IPS-20b (cell line): ENCODE measurements at regions not wholly inside any gene's neighbourhood (a gene's known extent, or its start where the extent isn't known, plus 50 kb on each side); places are given as distances from the start of the nearest gene placed in this dataset.

ENCODE experiments used
- H3K27ac ChIP-seq: one replicate; pipeline ENCODE4 v1.5.1; 2013; ENCODE audit warnings: low read length
- H3K27me3 ChIP-seq: 2 replicates; pipeline ENCODE4 v1.6.1; 2013; ENCODE audit warnings: mild to moderate bottlenecking, low read length, inconsistent platforms; ENCODE audit not compliant: insufficient read depth
- H3K36me3 ChIP-seq: 2 replicates; pipeline ENCODE4 v1.6.1; 2013; ENCODE audit warnings: low read depth, mild to moderate bottlenecking, inconsistent platforms, low read length, moderate library complexity; ENCODE audit not compliant: insufficient read depth
- H3K4me1 ChIP-seq: 2 replicates; pipeline ENCODE4 v1.6.1; 2013; ENCODE audit warnings: mild to moderate bottlenecking, control low read depth, inconsistent platforms, low read length, moderate library complexity; ENCODE audit not compliant: insufficient read depth
- H3K4me3 ChIP-seq: 2 replicates; pipeline ENCODE4 v1.5.1; 2013; ENCODE audit warnings: mild to moderate bottlenecking, low read length, inconsistent platforms
- H3K9ac ChIP-seq: 2 replicates; pipeline ENCODE4 v1.6.1; 2013; ENCODE audit warnings: low read depth, mild to moderate bottlenecking, inconsistent platforms, low read length, moderate library complexity
- H3K9me3 ChIP-seq: 2 replicates; pipeline ENCODE4 v1.6.1; 2013; ENCODE audit warnings: mild to moderate bottlenecking, low read depth, low read length, inconsistent platforms; ENCODE audit not compliant: insufficient read depth

DNA sequence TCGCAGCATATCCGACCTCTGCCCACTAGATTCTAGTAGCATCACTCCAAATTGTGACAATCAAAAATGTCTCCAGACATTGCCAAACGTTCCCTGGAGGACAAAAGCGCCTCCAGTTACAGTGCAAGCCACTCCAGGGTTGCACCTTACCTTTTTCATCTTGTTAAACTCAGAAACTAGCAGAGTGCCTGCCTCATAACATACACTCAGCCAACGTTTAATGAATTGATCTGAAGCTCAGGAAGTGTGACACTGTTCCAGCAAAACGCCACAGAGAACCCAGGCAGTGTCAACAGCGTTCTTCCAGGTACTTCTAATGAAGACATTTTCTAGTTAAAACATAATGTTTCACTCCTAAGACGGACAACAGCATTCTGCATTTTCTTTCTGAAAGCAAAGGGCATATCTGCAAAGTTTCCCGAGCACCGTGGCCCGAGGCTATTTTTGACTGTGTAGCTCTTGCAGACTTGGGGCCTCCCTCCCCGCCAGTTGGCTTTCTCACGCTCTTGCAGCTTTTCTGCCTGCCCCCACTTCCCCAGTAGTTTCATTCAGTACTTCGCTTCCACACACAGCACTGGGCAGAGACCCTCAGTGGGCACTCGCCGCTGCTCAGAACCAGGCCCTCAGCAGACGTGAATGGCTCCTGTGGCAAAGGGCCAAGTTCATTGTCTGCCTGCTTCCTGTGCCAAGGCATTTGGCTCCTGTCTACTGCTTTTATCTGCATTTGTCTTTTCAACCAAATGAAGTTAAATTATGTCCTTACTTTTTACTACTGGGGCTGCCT is 133.4 kb upstream of the TTC29 start:
- Histone ChIP-seq H3K9ac (no peak overlapping the region), H3K27ac (no peak overlapping the region), H3K4me1 (0 out of 2 replicates have a peak, but pooled peaks cover 2% of the 10 kb centered on the region), H3K9me3 (no peaks in the 10 kb centered on the region), H3K36me3 (no peaks in the 10 kb centered on the region), H3K4me3 (no peak overlapping the region), H3K27me3 (no peaks in the 10 kb centered on the region)

DNA sequence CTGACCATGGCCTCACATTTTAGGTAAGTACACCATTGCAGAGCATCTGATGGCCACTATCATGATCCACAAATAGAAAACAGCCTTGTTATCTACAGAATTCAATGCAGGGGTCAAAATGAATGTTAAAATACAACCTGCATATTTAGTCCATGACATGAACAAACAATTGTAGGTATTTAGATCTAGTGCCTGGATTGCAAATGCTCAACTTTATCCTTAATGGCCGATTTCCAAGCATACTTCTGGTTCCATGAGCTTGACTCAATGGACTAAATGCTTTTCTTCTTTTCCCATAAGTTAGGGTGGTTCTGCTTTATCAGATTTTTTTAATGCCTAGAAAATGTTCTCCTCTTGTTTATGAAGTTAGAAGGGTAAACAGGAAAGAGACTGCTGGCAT is 139.2 kb upstream of the TTC29 start:
- no peaks in the 10 kb centered on the region for H3K36me3 ChIP-seq

DNA sequence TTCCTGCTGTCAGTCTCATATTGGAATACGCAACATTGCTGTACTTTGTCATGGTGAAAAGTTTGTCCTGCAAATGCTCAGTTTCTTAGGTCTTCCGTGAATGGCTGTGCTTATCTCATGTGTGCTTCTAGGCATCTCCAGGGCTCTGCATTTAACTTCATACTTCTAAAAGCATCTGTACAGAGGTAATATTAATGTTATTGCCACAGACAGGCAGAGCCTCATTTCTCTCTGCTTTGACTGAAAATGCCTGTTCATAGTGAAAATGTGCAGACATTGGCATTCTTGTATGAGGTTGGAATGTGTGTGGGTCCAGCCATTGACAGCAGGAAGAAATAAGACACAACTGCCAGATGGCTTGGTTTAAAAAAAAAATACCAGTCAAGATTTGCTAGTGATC is 140.1 kb upstream of the TTC29 start:
- Histone ChIP-seq H3K27me3 (no peaks in the 10 kb centered on the region), H3K4me3 (no peak overlapping the region), H3K4me1 (no peaks in the 10 kb centered on the region), H3K27ac (no peak overlapping the region), H3K9me3 (no peaks in the 10 kb centered on the region), H3K9ac (no peak overlapping the region), H3K36me3 (no peaks in the 10 kb centered on the region)

More for the DNA sequence above, 139.2 kb upstream of the TTC29 start:
- no peak overlapping the region for H3K4me3 ChIP-seq
- H3K9ac ChIP-seq: no peak overlapping the region
- H3K27ac ChIP-seq: no peak overlapping the region
- no peaks in the 10 kb centered on the region for H3K9me3 ChIP-seq
- H3K4me1 ChIP-seq: no peaks in the 10 kb centered on the region
- H3K27me3 ChIP-seq: no peaks in the 10 kb centered on the region

DNA sequence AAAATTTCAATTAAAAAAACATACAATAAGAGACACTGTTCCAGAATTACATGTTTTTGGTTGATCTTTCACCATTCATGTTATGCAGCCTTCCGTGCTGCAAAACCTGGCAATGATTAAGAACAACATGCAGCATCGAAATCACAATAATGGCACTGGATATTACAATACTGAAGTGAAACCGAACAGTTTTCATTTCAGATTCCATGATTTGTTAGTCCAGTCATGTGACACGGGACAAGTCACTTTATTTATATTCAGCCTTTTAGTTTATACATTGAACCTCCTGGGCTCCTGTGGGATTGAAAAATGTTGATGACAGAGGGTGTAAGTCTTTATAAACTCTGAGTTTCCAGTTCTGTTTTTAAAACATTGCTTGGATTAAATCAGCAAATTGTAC is 142.5 kb upstream of the TTC29 start:
- H3K27me3 ChIP-seq: no peaks in the 10 kb centered on the region
- H3K27ac ChIP-seq: no peak overlapping the region
- no peaks in the 10 kb centered on the region for H3K9me3 ChIP-seq

DNA sequence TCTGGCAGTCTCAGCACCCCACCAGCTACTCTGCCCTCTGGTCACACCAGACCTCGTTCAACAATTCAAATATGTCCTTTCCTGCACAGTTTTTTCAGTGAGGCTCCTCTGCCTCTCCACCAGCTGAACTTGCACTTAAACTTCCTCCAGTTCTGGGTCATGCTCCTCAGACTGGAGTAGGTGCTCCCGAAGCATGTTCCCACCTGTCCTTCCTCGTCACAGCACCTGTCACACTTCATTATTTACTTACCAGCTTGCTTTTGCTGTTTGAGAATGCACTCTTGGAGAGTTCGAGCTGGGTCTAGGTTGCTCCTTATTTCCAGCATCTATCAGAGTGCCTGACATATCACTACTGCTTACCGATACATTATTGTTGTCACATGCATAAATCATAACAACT is 144.8 kb upstream of the TTC29 start:
- no peaks in the 10 kb centered on the region for H3K36me3 ChIP-seq
- no peaks in the 10 kb centered on the region for H3K27me3 ChIP-seq
- H3K9me3 ChIP-seq: no peaks in the 10 kb centered on the region

More for the DNA sequence above, 142.5 kb upstream of the TTC29 start:
- Histone ChIP-seq H3K4me1 (no peaks in the 10 kb centered on the region), H3K36me3 (no peaks in the 10 kb centered on the region), H3K9ac (no peak overlapping the region), H3K4me3 (no peak overlapping the region)

DNA sequence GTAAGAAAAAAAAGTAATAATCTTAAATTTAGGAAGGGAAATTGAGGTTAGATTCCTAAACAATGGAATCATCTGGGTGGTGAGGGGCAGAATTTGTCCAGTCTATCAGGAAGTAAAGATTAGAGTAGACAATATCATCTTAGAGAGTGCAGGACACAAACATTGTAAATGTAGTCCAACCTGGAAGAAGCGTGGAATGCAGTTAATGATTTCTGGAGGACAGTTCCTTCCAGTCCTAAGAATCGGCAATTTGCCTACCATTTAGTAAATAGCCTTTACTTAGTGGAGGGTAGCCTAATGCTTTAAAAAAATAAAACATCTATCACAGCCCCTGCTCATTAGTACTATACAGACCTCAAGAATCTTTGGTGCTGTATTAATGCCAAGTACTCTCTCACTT is 147.5 kb upstream of the TTC29 start:
- no peaks in the 10 kb centered on the region for H3K4me1 ChIP-seq
- H3K36me3 ChIP-seq: no peaks in the 10 kb centered on the region
- H3K9me3 ChIP-seq: no peaks in the 10 kb centered on the region
- H3K27me3 ChIP-seq: no peaks in the 10 kb centered on the region
- no peak overlapping the region for H3K27ac ChIP-seq
- no peak overlapping the region for H3K4me3 ChIP-seq
- no peak overlapping the region for H3K9ac ChIP-seq

More for the DNA sequence above, 144.8 kb upstream of the TTC29 start:
- Histone ChIP-seq H3K4me3 (no peak overlapping the region), H3K4me1 (no peaks in the 10 kb centered on the region), H3K27ac (no peak overlapping the region), H3K9ac (no peak overlapping the region)

- H3K9ac ChIP-seq: no peak overlapping the region
Measured at GRCh38 chr4:147094238-147094637, 148.6 kb upstream of the TTC29 start.

DNA sequence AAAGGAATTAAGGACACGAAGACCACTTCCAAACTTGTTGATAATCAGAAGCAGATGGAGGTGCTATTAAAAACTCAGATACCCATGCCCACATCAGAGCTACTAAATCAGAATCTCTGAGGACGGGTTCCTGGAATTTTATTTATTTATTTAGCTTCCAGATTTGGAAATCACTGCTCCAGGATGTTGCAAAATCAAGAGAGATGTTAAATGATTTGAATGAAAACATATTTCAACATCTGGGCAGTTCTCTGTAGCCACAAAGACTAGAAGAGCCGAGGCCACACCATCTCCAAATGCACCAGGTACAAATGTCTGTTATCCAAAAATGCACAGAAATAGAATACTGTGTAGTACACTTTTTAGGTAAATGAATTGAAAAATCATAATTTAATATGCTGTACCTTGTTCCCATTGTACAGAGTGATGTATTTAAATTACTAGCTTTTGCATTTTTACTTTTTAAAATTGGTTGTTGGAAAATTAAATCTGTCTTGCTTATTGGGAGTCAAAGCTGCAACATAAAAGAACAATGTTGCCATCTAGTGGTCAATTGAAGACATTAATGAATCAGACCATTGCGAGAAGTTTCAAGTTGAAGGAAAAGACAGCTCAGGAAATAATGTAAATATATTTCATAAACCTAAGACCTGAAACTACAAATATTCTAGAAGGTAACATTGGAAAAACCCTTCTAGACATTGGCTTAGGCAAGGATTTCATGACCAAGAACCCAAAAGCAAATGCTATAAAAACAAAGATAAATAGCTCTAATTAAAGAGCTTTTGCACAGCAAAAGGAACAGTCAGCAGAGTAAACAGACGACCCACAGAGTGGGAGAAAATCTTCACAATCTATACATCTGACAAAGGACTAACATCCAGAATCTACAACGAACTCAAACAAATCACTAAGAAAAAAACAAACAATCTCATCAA is 151.3 kb upstream of the TTC29 start:
- Histone ChIP-seq H3K9ac (no peak overlapping the region), H3K4me3 (no peak overlapping the region), H3K27me3 (no peaks in the 10 kb centered on the region), H3K27ac (no peak overlapping the region), H3K4me1 (no peaks in the 10 kb centered on the region), H3K9me3 (no peaks in the 10 kb centered on the region), H3K36me3 (no peaks in the 10 kb centered on the region)

More at GRCh38 chr4:147094238-147094637, 148.6 kb upstream of the TTC29 start:
- H3K9me3 ChIP-seq: no peaks in the 10 kb centered on the region
- H3K4me3 ChIP-seq: no peak overlapping the region
- H3K36me3 ChIP-seq: no peaks in the 10 kb centered on the region
- H3K27ac ChIP-seq: no peak overlapping the region
- H3K4me1 ChIP-seq: no peaks in the 10 kb centered on the region
- H3K27me3 ChIP-seq: no peaks in the 10 kb centered on the region

GRCh38 chr4:147101678-147102077 is 156.0 kb upstream of the TTC29 start:
- Histone ChIP-seq H3K4me1 (no peaks in the 10 kb centered on the region), H3K9me3 (no peaks in the 10 kb centered on the region), H3K4me3 (no peak overlapping the region), H3K27ac (no peak overlapping the region), H3K27me3 (no peaks in the 10 kb centered on the region), H3K36me3 (no peaks in the 10 kb centered on the region), H3K9ac (no peak overlapping the region)

DNA sequence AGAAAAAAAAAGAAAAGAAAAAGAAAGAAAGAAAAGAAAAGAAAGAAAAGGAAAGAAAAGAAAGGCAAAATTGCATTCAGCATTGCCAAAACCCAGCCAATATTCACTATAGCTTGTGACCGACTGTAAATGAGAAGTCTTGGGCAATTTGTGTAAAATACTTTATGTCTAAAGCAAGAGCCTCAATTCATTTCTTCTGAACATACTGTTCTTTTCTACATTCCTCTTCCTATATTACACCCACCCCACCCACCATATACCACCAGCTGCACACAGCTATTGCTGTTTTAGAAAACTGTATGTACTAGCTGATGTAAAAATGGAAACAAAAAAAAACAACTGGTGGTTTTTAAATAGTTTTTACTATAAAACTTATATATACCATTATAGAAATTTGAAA is 156.9 kb upstream of the TTC29 start:
- H3K9ac ChIP-seq: no peak overlapping the region
- no peak overlapping the region for H3K27ac ChIP-seq
- H3K4me3 ChIP-seq: no peak overlapping the region
- no peaks in the 10 kb centered on the region for H3K4me1 ChIP-seq
- no peaks in the 10 kb centered on the region for H3K9me3 ChIP-seq
- no peaks in the 10 kb centered on the region for H3K27me3 ChIP-seq
- no peaks in the 10 kb centered on the region for H3K36me3 ChIP-seq

DNA sequence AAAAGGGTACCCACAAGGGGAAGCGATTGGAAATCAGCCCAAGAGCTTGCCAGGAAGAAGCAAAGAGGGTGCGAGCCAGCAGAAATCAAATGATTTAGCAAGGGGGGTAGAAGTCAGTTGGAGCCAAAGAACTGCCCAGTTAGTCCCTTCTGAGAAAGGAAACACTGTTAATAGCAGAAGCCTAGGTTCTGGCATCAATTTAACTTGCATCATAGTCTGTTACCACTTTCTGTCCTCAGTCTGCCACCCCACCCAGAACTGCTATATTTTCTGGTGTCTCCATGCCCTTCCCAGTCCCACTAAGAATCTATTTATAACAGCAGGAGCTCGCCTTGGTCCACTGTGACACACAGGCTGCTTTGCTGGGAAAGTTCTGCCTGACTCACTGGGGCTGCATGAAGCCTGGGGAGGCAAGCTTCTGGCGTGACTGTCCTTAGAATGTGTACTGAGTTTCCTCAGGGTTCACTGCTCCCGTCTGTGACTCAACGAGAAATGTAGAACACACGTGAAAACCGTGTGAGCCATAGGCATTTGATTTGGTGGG is 157.8 kb upstream of the TTC29 start:
- Histone ChIP-seq H3K4me1 (no peaks in the 10 kb centered on the region), H3K27ac (no peak overlapping the region), H3K36me3 (no peaks in the 10 kb centered on the region), H3K9ac (no peak overlapping the region), H3K4me3 (no peak overlapping the region), H3K9me3 (no peaks in the 10 kb centered on the region), H3K27me3 (no peaks in the 10 kb centered on the region)
